B cell (primary cell): ENCODE measurements at regions not wholly inside any gene's neighbourhood (a gene's known extent, or its start where the extent isn't known, plus 50 kb on each side); places are given as distances from the start of the nearest gene placed in this dataset.

Experiments used
- ATAC-seq: fragments of 200-7000 bp; cut with Tn5 transposase; one replicate; pipeline ENCODE4 v1.10.0; 2021; ENCODE audit warnings: low read depth, mild to moderate bottlenecking, moderate number of reproducible peaks, moderate library complexity
- CTCF ChIA-PET: fragments of 350-600 bp; sonication (Branson Sonifier 250); formaldehyde crosslinking; loops from one replicate; lab custom pipeline; 2021; ENCODE audit warnings: antibody characterized with exemption, inconsistent platforms; lab: Charles Lee
- POLR2A ChIA-PET: fragments of 350-600 bp; sonication (Branson Sonifier 250); formaldehyde crosslinking; loops from one replicate; lab custom pipeline; 2021; ENCODE audit warnings: antibody characterized with exemption; lab: Charles Lee
- DNase-seq: peaks from one replicate; pipeline ENCODE4 v3.0.0; 2013
- H2AFZ ChIP-seq: 2 replicates; pipeline ENCODE4 v1.6.1; 2012; ENCODE audit warnings: mild to moderate bottlenecking, low read depth, low read length; ENCODE audit not compliant: insufficient read depth, poor library complexity, severe bottlenecking
- H3K27ac ChIP-seq, 2 donors: 1 replicate in 1 of 2; 2 replicates in 1 of 2; pipeline ENCODE4 v1.5.1; 2012 to 2013; ENCODE audit warnings: low read length in 2 of 2, mild to moderate bottlenecking in 2 of 2, moderate library complexity in 1 of 2
- H3K27me3 ChIP-seq, 4 experiments: fragments of 200-600 bp in 1 of 4; sonication (generic) in 1 of 4; replicated peaks in 1 of 4; 1 replicate in 2 of 4; 2 replicates in 2 of 4; pipeline versions ENCODE4 v1.6.1 to v1.7.0; 2013 to 2016; ENCODE audit warnings: low read length in 3 of 4, mild to moderate bottlenecking in 2 of 4, mixed read lengths in 1 of 4, moderate library complexity in 1 of 4; ENCODE audit not compliant: insufficient read depth in 4 of 4, control insufficient read depth in 3 of 4; ENCODE audit errors: control extremely low read depth in 1 of 4
- H3K36me3 ChIP-seq, 2 experiments: replicated peaks in 1 of 2; 1 replicate in 1 of 2; 2 replicates in 1 of 2; pipeline versions ENCODE4 v1.6.1 to v1.7.1; 2013; ENCODE audit warnings: low read length in 1 of 2; ENCODE audit not compliant: insufficient read depth in 2 of 2, control insufficient read depth in 1 of 2; ENCODE audit errors: control extremely low read depth in 1 of 2, extremely low read depth in 1 of 2
- H3K4me1 ChIP-seq, 2 donors: fragments of 200-600 bp in 1 of 2; sonication (generic) in 1 of 2; 1 replicate in 1 of 2; 2 replicates in 1 of 2; pipeline versions ENCODE4 v1.5.1 to v1.6.1; 2013 to 2017; ENCODE audit warnings: low read length in 2 of 2; ENCODE audit not compliant: control insufficient read depth in 2 of 2, insufficient read depth in 2 of 2
- H3K4me2 ChIP-seq: replicated peaks from 2 replicates; pipeline ENCODE3; 2012; ENCODE audit warnings: mild to moderate bottlenecking, low read depth, low read length; ENCODE audit not compliant: poor library complexity, severe bottlenecking
- H3K4me3 ChIP-seq, 5 experiments: fragments of 200-600 bp in 1 of 5; sonication (generic) in 1 of 5; 1 replicate in 3 of 5; 2 replicates in 2 of 5; pipeline versions ENCODE4 v1.5.1 to v1.7.0; 2011 to 2016; ENCODE audit warnings: low read length in 4 of 5, mild to moderate bottlenecking in 4 of 5, low read depth in 2 of 5, control low read depth in 1 of 5, moderate library complexity in 1 of 5; ENCODE audit not compliant: insufficient read depth in 1 of 5; ENCODE audit errors: control extremely low read depth in 1 of 5, extremely low read depth in 1 of 5
- H3K79me2 ChIP-seq: fragments of 200-600 bp; sonication (generic); one replicate; pipeline ENCODE4 v1.6.0; 2016; ENCODE audit warnings: low read length; ENCODE audit not compliant: control insufficient read depth, insufficient read depth
- H3K9ac ChIP-seq: fragments of 200-600 bp; sonication (generic); 2 replicates; pipeline ENCODE4 v1.6.1; 2017; ENCODE audit warnings: mild to moderate bottlenecking, low read length, moderate library complexity
- H3K9me3 ChIP-seq, 3 donors: one replicate each; pipeline versions ENCODE4 v1.6.1 to v1.7.1; 2013; ENCODE audit warnings: low read length in 2 of 3; ENCODE audit not compliant: control insufficient read depth in 2 of 3, insufficient read depth in 1 of 3; ENCODE audit errors: control extremely low read depth in 1 of 3
- H4K20me1 ChIP-seq: 2 replicates; pipeline ENCODE4 v1.6.0; 2012; ENCODE audit warnings: mild to moderate bottlenecking, low read length; ENCODE audit not compliant: insufficient read depth, control insufficient read depth, poor library complexity, severe bottlenecking
- H3K27ac Mint-ChIP-seq: one replicate; pipeline ENCODE4 v1.8.0; 2021; ENCODE audit warnings: mixed read lengths
- H3K27me3 Mint-ChIP-seq: one replicate; pipeline ENCODE4 v1.8.0; 2021; ENCODE audit warnings: mixed read lengths
- H3K4me1 Mint-ChIP-seq: one replicate; pipeline ENCODE4 v1.8.0; 2021; ENCODE audit warnings: mixed read lengths
- H3K4me3 Mint-ChIP-seq: one replicate; pipeline ENCODE4 v1.8.0; 2021; ENCODE audit warnings: mixed read lengths
- H3K9me3 Mint-ChIP-seq: one replicate; pipeline ENCODE4 v1.8.0; 2022; ENCODE audit warnings: mixed read lengths; ENCODE audit not compliant: insufficient read depth
- CTCF ChIP-seq: fragments of 200-600 bp; IDR thresholded peaks from one replicate; pipeline ENCODE4 v1.8.0; 2022; ENCODE audit warnings: antibody characterized with exemption, mild to moderate bottlenecking
- EZH2 ChIP-seq: IDR thresholded peaks from 2 replicates; pipeline ENCODE4 v1.6.1; 2012; ENCODE audit warnings: borderline replicate concordance, low read depth, mild to moderate bottlenecking, moderate library complexity, low read length; ENCODE audit not compliant: insufficient read depth, poor library complexity, severe bottlenecking
- WGBS: methylation state at CpG from one replicate; pipeline ENCODE4 v1.1.5; 2013; ENCODE audit warnings: missing lambda C conversion rate; ENCODE audit not compliant: insufficient coverage; 5-methylcytosine and 5-hydroxymethylcytosine counted together
- intact Hi-C: fragments of 100-400 bp; cut with micrococcal nuclease; formaldehyde crosslinking; loops from one replicate; pipeline ENCODE4 v1.10.0; 2022

DNA sequence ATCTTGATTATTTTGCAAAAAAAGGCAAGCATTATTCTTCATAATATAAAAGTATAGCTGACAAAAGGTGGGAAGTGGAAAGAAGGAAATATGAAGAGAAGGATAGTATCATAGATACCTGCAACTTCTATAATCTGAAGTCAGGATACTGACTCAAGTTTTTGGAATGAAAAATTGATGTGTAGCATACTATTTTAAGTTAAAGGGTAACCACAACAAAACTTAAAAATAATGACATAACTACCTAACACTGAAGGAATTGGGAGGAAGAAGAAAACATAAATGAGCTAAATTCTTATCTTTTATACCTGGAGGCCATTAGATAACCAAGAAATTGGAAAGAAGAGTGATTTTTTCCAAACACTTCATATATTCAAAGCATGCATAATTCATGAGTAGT, 51.8 kb upstream of the TLE1 start:
- intact Hi-C loops = no loop called here
- no peak overlapping the region for H3K27ac ChIP-seq
- Mint-ChIP-seq H3K4me1 (peaks cover 3% of the 10 kb centered on the region), H3K27ac (no peak overlapping the region), H3K4me3 (no peak overlapping the region), H3K27me3 (no peaks in the 10 kb centered on the region), H3K9me3 (peaks cover 3% of the 10 kb centered on the region)
- no peaks in the 10 kb centered on the region for H4K20me1 ChIP-seq
- CTCF ChIA-PET = no interaction called here
- no peak overlapping the region for H3K4me2 ChIP-seq
- H3K9me3 ChIP-seq = peaks cover 0 to 14% (median 12%) of the 10 kb centered on the region in 3 donors
- no peak overlapping the region for H3K9ac ChIP-seq
- ATAC-seq = no peak
- TF ChIP-seq EZH2 (no peak), CTCF (no peak)
- H3K36me3 ChIP-seq = no peaks in the 10 kb centered on the region
- no peak for DNase-seq
- no peak overlapping the region for H2AFZ ChIP-seq
- POLR2A ChIA-PET = no interaction called here
- no peaks in the 10 kb centered on the region for H3K27me3 ChIP-seq
- H3K4me1 ChIP-seq = no peaks in the 10 kb centered on the region
- H3K79me2 ChIP-seq = no peaks in the 10 kb centered on the region
- H3K4me3 ChIP-seq = no peak overlapping the region

GRCh38 chr9:81748091-81748490, 58.7 kb upstream of the TLE1 start:
- Histone ChIP-seq H3K36me3 (no peaks in the 10 kb centered on the region), H3K4me1 (no peaks in the 10 kb centered on the region), H3K79me2 (no peaks in the 10 kb centered on the region), H3K4me3 (no peak overlapping the region), H3K27ac (no peak overlapping the region), H3K9me3 (peaks cover 0 to 12% (median 0%) of the 10 kb centered on the region in 3 donors), H3K4me2 (no peak overlapping the region), H3K9ac (no peak overlapping the region), H3K27me3 (no peaks in the 10 kb centered on the region), H2AFZ (no peak overlapping the region), H4K20me1 (no peaks in the 10 kb centered on the region)
- no peaks in the 10 kb centered on the region for H3K27me3 Mint-ChIP-seq
- intact Hi-C loops = no loop called here
- H3K9me3 Mint-ChIP-seq = peaks cover 4% of the 10 kb centered on the region
- H3K27ac Mint-ChIP-seq = no peak overlapping the region
- H3K4me3 Mint-ChIP-seq = no peak overlapping the region
- TF ChIP-seq CTCF (no peak), EZH2 (no peak)
- H3K4me1 Mint-ChIP-seq = no peaks in the 10 kb centered on the region
- DNase-seq (no peak), ATAC-seq (no peak)
- ChIA-PET CTCF (no interaction called here), POLR2A (no interaction called here)
- no CpG with 5 or more reads among the region's 1 CpG for WGBS
